ENCODE measurements at regions not wholly inside any gene's neighbourhood (a gene's known extent, or its start where the extent isn't known, plus 50 kb on each side); places are given as distances from the start of the nearest gene placed in this dataset.
A peak's percentile ranks its signal among the peaks of the same experiment; 100 is the strongest.

GRCh38 chr10:34918776-34919315 is 103.8 kb upstream of the PARD3 start:
- ATAC-seq (ENCODE audit: low read depth) (no peak), DNase-seq (ENCODE audit: low spot score) (no peak)
- Histone ChIP-seq H3K27ac (ENCODE audit: poor library complexity, severe bottlenecking) (no peak overlapping the region), H3K4me3 (ENCODE audit: severe bottlenecking) (no peak overlapping the region), H3K4me1 (ENCODE audit: insufficient read depth, poor library complexity, severe bottlenecking) (no peaks in the 10 kb centered on the region), H3K27me3 (ENCODE audit: insufficient read depth, poor library complexity, severe bottlenecking) (no peaks in the 10 kb centered on the region), H3K9me3 (ENCODE audit: severe bottlenecking) (no peaks in the 10 kb centered on the region), H3K36me3 (ENCODE audit: low read depth) (no peaks in the 10 kb centered on the region)
- no peak for TF ChIP-seq CTCF (IDR thresholded peaks at IDR 0.05; ENCODE audit: poor library complexity, severe bottlenecking)

- ATAC-seq (ENCODE audit: low read depth) = no peak
- no peaks in the 10 kb centered on the region for H3K4me1 ChIP-seq (ENCODE audit: insufficient read depth, poor library complexity, severe bottlenecking)
- TF ChIP-seq CTCF (IDR thresholded peaks at IDR 0.05; ENCODE audit: poor library complexity, severe bottlenecking) = no peak
- no peaks in the 10 kb centered on the region for H3K27me3 ChIP-seq (ENCODE audit: insufficient read depth, poor library complexity, severe bottlenecking)
- DNase-seq (ENCODE audit: low spot score) = no peak
- no peaks in the 10 kb centered on the region for H3K9me3 ChIP-seq (ENCODE audit: severe bottlenecking)
- no peak overlapping the region for H3K4me3 ChIP-seq (ENCODE audit: severe bottlenecking)
- no peaks in the 10 kb centered on the region for H3K36me3 ChIP-seq (ENCODE audit: low read depth)
- no peak overlapping the region for H3K27ac ChIP-seq (ENCODE audit: poor library complexity, severe bottlenecking)
Observed at GRCh38 chr10:34918060-34918775, 103.1 kb upstream of the PARD3 start.

- DNase-seq (ENCODE audit: low spot score) = no peak
- H3K4me3 ChIP-seq (ENCODE audit: severe bottlenecking) = no peak overlapping the region
- no peaks in the 10 kb centered on the region for H3K4me1 ChIP-seq (ENCODE audit: insufficient read depth, poor library complexity, severe bottlenecking)
- peak; percentile 58; the same call in 2 of the 3 replicates for ATAC-seq (ENCODE audit: low read depth)
- no peaks in the 10 kb centered on the region for H3K36me3 ChIP-seq (ENCODE audit: low read depth)
- no peak overlapping the region for H3K27ac ChIP-seq (ENCODE audit: poor library complexity, severe bottlenecking)
- TF ChIP-seq CTCF (IDR thresholded peaks at IDR 0.05; ENCODE audit: poor library complexity, severe bottlenecking) = no peak
- no peaks in the 10 kb centered on the region for H3K27me3 ChIP-seq (ENCODE audit: insufficient read depth, poor library complexity, severe bottlenecking)
- H3K9me3 ChIP-seq (ENCODE audit: severe bottlenecking) = no peaks in the 10 kb centered on the region
Observed at GRCh38 chr10:34916314-34916713, 101.2 kb upstream of the PARD3 start.

GRCh38 chr10:34912771-34913170 is 97.7 kb upstream of the PARD3 start:
- no peak for TF ChIP-seq CTCF (IDR thresholded peaks at IDR 0.05; ENCODE audit: poor library complexity, severe bottlenecking)

GRCh38 chr10:34911661-34912205 is 96.6 kb upstream of the PARD3 start:
- no peak for DNase-seq (ENCODE audit: low spot score)
- H3K36me3 ChIP-seq (ENCODE audit: low read depth) = no peaks in the 10 kb centered on the region
- TF ChIP-seq CTCF (IDR thresholded peaks at IDR 0.05; ENCODE audit: poor library complexity, severe bottlenecking) = no peak
- H3K4me1 ChIP-seq (ENCODE audit: insufficient read depth, poor library complexity, severe bottlenecking) = no peaks in the 10 kb centered on the region
- H3K27me3 ChIP-seq (ENCODE audit: insufficient read depth, poor library complexity, severe bottlenecking) = no peaks in the 10 kb centered on the region
- no peak for ATAC-seq (ENCODE audit: low read depth)
- H3K27ac ChIP-seq (ENCODE audit: poor library complexity, severe bottlenecking) = no peak overlapping the region
- no peak overlapping the region for H3K4me3 ChIP-seq (ENCODE audit: severe bottlenecking)
- H3K9me3 ChIP-seq (ENCODE audit: severe bottlenecking) = no peaks in the 10 kb centered on the region

More at GRCh38 chr10:34912771-34913170, 97.7 kb upstream of the PARD3 start:
- H3K36me3 ChIP-seq (ENCODE audit: low read depth) = no peaks in the 10 kb centered on the region
- H3K4me3 ChIP-seq (ENCODE audit: severe bottlenecking) = no peak overlapping the region
- H3K4me1 ChIP-seq (ENCODE audit: insufficient read depth, poor library complexity, severe bottlenecking) = no peaks in the 10 kb centered on the region
- H3K27ac ChIP-seq (ENCODE audit: poor library complexity, severe bottlenecking) = no peak overlapping the region
- no peaks in the 10 kb centered on the region for H3K27me3 ChIP-seq (ENCODE audit: insufficient read depth, poor library complexity, severe bottlenecking)
- no peaks in the 10 kb centered on the region for H3K9me3 ChIP-seq (ENCODE audit: severe bottlenecking)
- DNase-seq (ENCODE audit: low spot score) = no peak
- ATAC-seq (ENCODE audit: low read depth) = no peak

Measured in RWPE2 (cell line).